GM12874 (cell line): ENCODE measurements at regions not wholly inside any gene's neighbourhood (a gene's known extent, or its start where the extent isn't known, plus 50 kb on each side); places are given as distances from the start of the nearest gene placed in this dataset.

Source experiments
- CTCF ChIP-seq: IDR thresholded peaks from 2 replicates; pipeline ENCODE4 v1.5.1; 2011; ENCODE audit warnings: low read depth, mild to moderate bottlenecking, control low read depth, low read length, moderate library complexity; ENCODE audit not compliant: insufficient read depth

DNA sequence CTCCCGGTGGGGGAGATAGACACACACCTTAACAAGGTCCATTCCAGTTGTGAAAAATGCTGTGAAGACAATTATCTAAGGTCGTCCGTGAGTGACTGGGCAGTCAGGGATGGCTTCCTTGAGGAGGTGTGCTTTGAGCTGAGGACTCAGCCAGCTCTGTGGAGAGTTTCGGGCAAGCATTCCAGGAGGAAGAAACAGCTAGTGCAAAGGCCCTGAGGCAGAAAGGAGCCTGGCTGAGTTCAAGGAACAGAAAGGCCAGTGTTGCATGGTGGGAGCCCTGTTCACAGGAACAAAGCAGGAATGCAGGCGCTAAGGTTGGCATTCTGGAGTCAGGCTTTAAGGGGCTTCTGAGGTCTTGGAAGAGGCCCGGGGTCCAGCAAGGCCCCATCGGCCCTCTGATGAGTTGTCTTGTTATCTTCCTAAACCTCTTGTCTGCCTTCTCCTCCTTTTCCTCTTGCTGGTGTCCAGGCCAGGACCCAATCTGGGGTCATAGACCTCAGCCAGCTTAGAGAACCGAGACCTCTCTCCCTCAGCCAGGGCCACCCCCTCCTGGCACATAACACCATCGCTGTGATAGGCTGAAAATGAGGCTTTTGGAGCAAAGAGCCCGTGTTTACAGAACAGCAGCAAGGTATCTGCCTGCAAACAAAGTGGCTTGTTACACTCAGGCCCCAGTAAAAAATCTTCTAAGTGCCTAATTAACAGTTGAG lies 270.2 kb upstream of the MVB12B start:
- no peak for TF ChIP-seq CTCF

- TF ChIP-seq CTCF, result no peak
Measured at GRCh38 chr9:126057121-126057825, 269.4 kb upstream of the MVB12B start.

GRCh38 chr9:126058011-126058531 lies 268.6 kb upstream of the MVB12B start:
- TF ChIP-seq CTCF, result no peak

DNA sequence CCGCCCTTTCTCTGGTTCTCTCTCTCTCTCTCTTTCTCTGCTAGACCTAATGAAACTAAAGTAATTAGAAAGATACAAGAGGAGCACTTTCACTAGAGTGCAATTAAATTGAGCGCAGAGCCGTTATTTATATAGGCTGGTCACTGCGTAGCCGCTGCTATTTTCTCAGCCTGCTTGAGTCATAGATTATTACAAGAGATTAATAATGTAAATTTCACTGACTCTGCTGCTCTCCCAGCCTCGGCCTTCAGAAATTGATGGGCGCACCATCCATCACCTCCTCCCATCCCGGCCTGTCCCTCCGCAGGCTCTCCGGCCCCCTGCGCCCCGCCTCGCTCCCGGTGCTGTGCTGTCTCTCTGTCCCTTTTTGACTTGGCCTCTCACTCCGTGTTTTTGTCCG lies 268.0 kb upstream of the MVB12B start:
- TF ChIP-seq CTCF, result no peak

DNA sequence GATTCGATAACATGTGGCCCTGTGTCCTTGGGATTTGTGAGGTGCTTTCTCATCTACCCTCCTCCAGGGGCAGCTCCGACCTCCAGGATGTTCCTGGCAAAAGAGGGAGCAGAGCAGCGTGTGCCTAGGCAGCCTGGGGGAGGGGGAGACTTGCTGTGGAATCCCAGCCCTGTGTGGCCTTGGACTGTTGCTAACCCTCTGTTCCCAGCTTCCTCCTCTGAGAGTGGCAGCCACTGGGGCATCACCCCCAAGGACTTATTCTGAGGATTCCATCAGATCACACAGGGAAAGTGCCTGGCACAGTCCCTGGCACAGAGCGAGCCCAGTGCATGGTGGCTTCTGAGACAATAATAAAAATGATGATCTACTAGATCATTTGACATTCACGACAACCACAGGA lies 265.1 kb upstream of the MVB12B start:
- no peak for TF ChIP-seq CTCF

DNA sequence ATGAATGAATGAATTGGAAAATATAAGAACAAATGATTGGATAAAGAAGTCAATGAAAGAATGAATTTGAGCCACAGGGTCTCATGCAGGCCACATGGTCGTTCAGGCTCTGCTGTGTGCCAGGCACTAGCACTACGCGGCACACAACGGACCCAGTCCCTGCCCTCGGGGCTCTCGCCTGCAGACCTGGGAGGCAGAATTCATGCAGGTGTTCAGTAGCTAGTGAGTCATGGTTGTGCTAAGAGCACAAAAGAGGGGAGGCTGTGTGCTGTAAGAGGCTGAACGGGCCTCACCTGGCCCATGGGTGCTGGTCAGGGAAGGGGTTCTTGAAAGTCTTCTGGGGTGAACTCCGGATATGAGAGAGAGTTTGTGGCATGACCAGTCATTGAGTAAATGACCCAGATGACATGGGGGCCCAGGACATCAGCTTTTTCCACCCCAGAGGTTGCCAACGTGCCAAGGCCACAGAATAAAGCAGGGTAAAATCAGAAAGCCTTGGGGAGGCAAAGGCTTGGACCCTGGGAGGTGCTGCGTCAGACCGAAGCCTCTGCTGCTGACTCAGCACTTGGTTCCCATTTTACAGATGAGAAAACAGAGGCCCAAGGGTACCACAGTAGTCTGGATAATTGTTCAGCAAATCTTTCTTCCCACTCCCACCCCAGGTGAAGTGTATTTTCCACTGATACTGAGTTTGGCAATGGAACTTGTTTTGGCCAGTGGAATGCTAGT lies 264.3 kb upstream of the MVB12B start:
- TF ChIP-seq CTCF, result no peak

- no peak for TF ChIP-seq CTCF
Measured at GRCh38 chr9:126063326-126063725, 263.3 kb upstream of the MVB12B start.
